HG02981 (cell line): ENCODE measurements at regions not wholly inside any gene's neighbourhood (a gene's known extent, or its start where the extent isn't known, plus 50 kb on each side); places are given as distances from the start of the nearest gene placed in this dataset.

Experiments
- ATAC-seq: cut with Tn5 transposase; IDR thresholded peaks from one replicate; pipeline ENCODE4 v1.9.1; 2021; ENCODE audit warnings: mild to moderate bottlenecking, moderate library complexity; ENCODE audit not compliant: unreplicated experiment

GRCh38 chr9:16960084-16960483 is 89.6 kb upstream of the BNC2 start:
- no peak for ATAC-seq

- ATAC-seq, result no peak
Observed at GRCh38 chr9:16959391-16959790, 88.9 kb upstream of the BNC2 start.

- ATAC-seq, result no peak
Observed at GRCh38 chr9:16954040-16954439, 83.6 kb upstream of the BNC2 start.

- no peak for ATAC-seq
Observed at GRCh38 chr9:16951502-16951901, 81.0 kb upstream of the BNC2 start.

- no peak for ATAC-seq
Observed at GRCh38 chr9:16950051-16950450, 79.6 kb upstream of the BNC2 start.

GRCh38 chr9:16930578-16930977 is 60.1 kb upstream of the BNC2 start:
- ATAC-seq, result no peak

GRCh38 chr9:16928179-16928945 is 57.9 kb upstream of the BNC2 start:
- ATAC-seq, result no peak

GRCh38 chr9:16925426-16925825 is 55.0 kb upstream of the BNC2 start:
- ATAC-seq, result no peak

- ATAC-seq, result no peak
Observed at GRCh38 chr9:16924311-16924915, 53.9 kb upstream of the BNC2 start.

- ATAC-seq, result no peak
Observed at GRCh38 chr9:16921855-16922254, 51.4 kb upstream of the BNC2 start.
